Stomach (tissue), 4 donors: ENCODE measurements at regions not wholly inside any gene's neighbourhood (a gene's known extent, or its start where the extent isn't known, plus 50 kb on each side); places are given as distances from the start of the nearest gene placed in this dataset.

Source experiments
- CTCF ChIP-seq, 7 experiments: fragments of 450-650 bp in 4 of 7; fragments of 200-600 bp in 3 of 7; sonication (generic) in 3 of 7; IDR thresholded peaks; one replicate each; pipeline ENCODE4 v1.5.1; 2016 to 2019; ENCODE audit warnings: antibody characterized with exemption in 7 of 7, control low read depth in 2 of 7, mild to moderate bottlenecking in 1 of 7
- EP300 ChIP-seq: sonication (generic); formaldehyde crosslinking; IDR thresholded peaks from one replicate; pipeline ENCODE4 v1.6.1; 2017; ENCODE audit warnings: antibody characterized with exemption

GRCh38 chr3:144185276-144185675, 213.7 kb downstream of the DIPK2A start:
- TF ChIP-seq EP300, result no peak
- TF ChIP-seq CTCF (IDR thresholded peaks at IDR 0.05), result no peak
